SK-N-SH treated with all-trans-retinoic acid at 6 μM for 48 hours (cell line): ENCODE measurements at regions not wholly inside any gene's neighbourhood (a gene's known extent, or its start where the extent isn't known, plus 50 kb on each side); places are given as distances from the start of the nearest gene placed in this dataset.

Experiments
- ATAC-seq: fragments of 200-7000 bp; cut with Tn5 transposase; 3 replicates; pipeline ENCODE4 v1.9.1; 2020; ENCODE audit warnings: mild to moderate bottlenecking, moderate library complexity
- ARNTL ChIP-seq: fragments of 450-650 bp; formaldehyde crosslinking; IDR thresholded peaks from 2 replicates; pipeline ENCODE4 v1.5.0; 2020; ENCODE audit warnings: low read depth, mild to moderate bottlenecking, moderate library complexity, borderline replicate concordance
- BACH2 ChIP-seq: fragments of 250-450 bp; sonication (Bioruptor Pico); IDR thresholded peaks from 2 replicates; pipeline ENCODE4 v1.9.0; 2021; ENCODE audit warnings: mild to moderate bottlenecking, borderline replicate concordance
- CREB5 ChIP-seq: fragments of 250-450 bp; sonication (Bioruptor Pico); IDR thresholded peaks from 2 replicates; pipeline ENCODE4 v1.5.1; 2020; ENCODE audit warnings: low read depth, mild to moderate bottlenecking, moderate library complexity
- CSDC2 ChIP-seq: fragments of 250-450 bp; sonication (Bioruptor Pico); IDR thresholded peaks from 2 replicates; pipeline ENCODE4 v1.5.0; 2020; ENCODE audit warnings: mild to moderate bottlenecking, moderate library complexity
- CSRNP3 ChIP-seq: fragments of 250-450 bp; sonication (Bioruptor Pico); IDR thresholded peaks from 2 replicates; pipeline ENCODE4 v1.5.1; 2021; ENCODE audit warnings: mild to moderate bottlenecking, moderate library complexity
- ESRRG ChIP-seq: fragments of 250-450 bp; sonication (Bioruptor Pico); IDR thresholded peaks from 2 replicates; pipeline ENCODE4 v1.6.1; 2021; ENCODE audit warnings: mild to moderate bottlenecking
- GLIS3 ChIP-seq: fragments of 250-450 bp; sonication (Bioruptor Pico); IDR thresholded peaks from 2 replicates; pipeline ENCODE4 v1.5.0; 2020; ENCODE audit warnings: mild to moderate bottlenecking, moderate library complexity
- ISL1 ChIP-seq: fragments of 250-450 bp; sonication (Bioruptor Pico); IDR thresholded peaks from 2 replicates; pipeline ENCODE4 v2.1.2; 2022; ENCODE audit warnings: mild to moderate bottlenecking, moderate library complexity
- OSR1 ChIP-seq: fragments of 250-450 bp; sonication (Bioruptor Pico); IDR thresholded peaks from 2 replicates; pipeline ENCODE4 v1.8.0; 2022; ENCODE audit warnings: moderate library complexity, mild to moderate bottlenecking, inconsistent platforms
- PATZ1 ChIP-seq: fragments of 250-450 bp; sonication (Bioruptor Pico); IDR thresholded peaks from 2 replicates; pipeline ENCODE4 v1.8.0; 2020; ENCODE audit warnings: mild to moderate bottlenecking, moderate library complexity, borderline replicate concordance
- POU6F1 ChIP-seq: fragments of 250-450 bp; sonication (Bioruptor Pico); IDR thresholded peaks from 2 replicates; pipeline ENCODE4 v1.8.0; 2021; ENCODE audit warnings: low read depth, mild to moderate bottlenecking, moderate library complexity, borderline replicate concordance
- PPARA ChIP-seq: fragments of 250-450 bp; sonication (Bioruptor Pico); IDR thresholded peaks from 2 replicates; pipeline ENCODE4 v1.5.0; 2020; ENCODE audit warnings: mild to moderate bottlenecking, borderline replicate concordance
- RARB ChIP-seq: fragments of 250-450 bp; sonication (Bioruptor Pico); IDR thresholded peaks from 2 replicates; pipeline ENCODE4 v1.8.0; 2021; ENCODE audit warnings: mild to moderate bottlenecking, moderate library complexity
- SNAI2 ChIP-seq: fragments of 250-450 bp; sonication (Bioruptor Pico); IDR thresholded peaks from 2 replicates; pipeline ENCODE4 v1.5.0; 2020; ENCODE audit warnings: mild to moderate bottlenecking, moderate library complexity
- TCF4 ChIP-seq: fragments of 250-450 bp; sonication (Bioruptor Pico); IDR thresholded peaks from 2 replicates; pipeline ENCODE4 v1.8.0; 2021; ENCODE audit warnings: mild to moderate bottlenecking, moderate library complexity, borderline replicate concordance
- TOX ChIP-seq: fragments of 250-450 bp; sonication (Bioruptor Pico); IDR thresholded peaks from 2 replicates; pipeline ENCODE4 v1.8.0; 2021; ENCODE audit warnings: mild to moderate bottlenecking, moderate library complexity, borderline replicate concordance
- TSHZ2 ChIP-seq: fragments of 250-450 bp; sonication (Bioruptor Pico); IDR thresholded peaks from 2 replicates; pipeline ENCODE4 v1.5.0; 2020; ENCODE audit warnings: mild to moderate bottlenecking, moderate library complexity
- ZC3H10 ChIP-seq: fragments of 250-450 bp; sonication (Bioruptor Pico); IDR thresholded peaks from 2 replicates; pipeline ENCODE4 v1.5.1; 2021; ENCODE audit warnings: mild to moderate bottlenecking, moderate library complexity
- ZFP3 ChIP-seq: fragments of 250-450 bp; sonication (Bioruptor Pico); IDR thresholded peaks from 2 replicates; pipeline ENCODE4 v1.5.0; 2020; ENCODE audit warnings: mild to moderate bottlenecking, moderate library complexity
- ZNF565 ChIP-seq: fragments of 450-650 bp; formaldehyde crosslinking; conservative IDR thresholded peaks from 2 replicates; pipeline ENCODE4 v1.5.0; 2020; ENCODE audit warnings: low read depth, mild to moderate bottlenecking, moderate library complexity

- ATAC-seq: no peak
- TF ChIP-seq RARB (CRISPR knock-in tag): no peak
- TF ChIP-seq CREB5 (CRISPR knock-in tag): no peak
- no peak for TF ChIP-seq TSHZ2 (CRISPR knock-in tag)
- TF ChIP-seq OSR1 (CRISPR knock-in tag): no peak
- no peak for TF ChIP-seq ARNTL (CRISPR knock-in tag)
- TF ChIP-seq ZNF565 (CRISPR knock-in tag): no peak
- no peak for TF ChIP-seq ESRRG (CRISPR knock-in tag)
- no peak for TF ChIP-seq ZFP3
- TF ChIP-seq PATZ1: no peak
- TF ChIP-seq POU6F1 (CRISPR knock-in tag): no peak
- no peak for TF ChIP-seq PPARA (CRISPR knock-in tag)
Observed at GRCh38 chr14:52121441-52121840, 52.6 kb upstream of the NID2 start.

GRCh38 chr14:52119030-52119429 lies 50.2 kb upstream of the NID2 start:
- ATAC-seq: no peak
- TF ChIP-seq ISL1 (CRISPR knock-in tag) (no peak), CSDC2 (no peak), OSR1 (CRISPR knock-in tag) (no peak), GLIS3 (no peak), BACH2 (CRISPR knock-in tag) (no peak), TSHZ2 (CRISPR knock-in tag) (no peak), TOX (no peak), POU6F1 (CRISPR knock-in tag) (no peak), ARNTL (CRISPR knock-in tag) (no peak), PPARA (CRISPR knock-in tag) (no peak), CSRNP3 (CRISPR knock-in tag) (no peak), ZC3H10 (CRISPR knock-in tag) (no peak), TCF4 (no peak), SNAI2 (CRISPR knock-in tag) (no peak), ZNF565 (CRISPR knock-in tag) (no peak), ESRRG (CRISPR knock-in tag) (no peak), RARB (CRISPR knock-in tag) (no peak), CREB5 (CRISPR knock-in tag) (no peak)
